Neural cell (in vitro differentiated cells): ENCODE measurements at regions not wholly inside any gene's neighbourhood (a gene's known extent, or its start where the extent isn't known, plus 50 kb on each side); places are given as distances from the start of the nearest gene placed in this dataset.

Experiments used
- H2AFZ ChIP-seq: fragments of 200-600, 300-800 bp; sonication (generic), shearing (Covaris generic); 2 replicates; pipeline ENCODE4 v1.6.0; 2014; ENCODE audit warnings: low read depth, mild to moderate bottlenecking, antibody characterized with exemption, low read length, moderate library complexity
- H3F3A ChIP-seq: fragments of 200-600 bp; shearing (Covaris generic); 2 replicates; pipeline ENCODE4 v1.6.1; 2016; ENCODE audit warnings: mild to moderate bottlenecking, moderate library complexity, mixed read lengths, antibody characterized with exemption, low read length; ENCODE audit not compliant: insufficient read depth, poor library complexity, severe bottlenecking
- H3K27ac ChIP-seq: fragments of 200-600, 300-800 bp; sonication (generic), shearing (Covaris generic); 2 replicates; pipeline ENCODE4 v1.5.1; 2014; ENCODE audit warnings: mild to moderate bottlenecking, low read length, moderate library complexity
- H3K27me3 ChIP-seq: fragments of 300-800, 200-600 bp; sonication (generic), shearing (Covaris generic); 2 replicates; pipeline ENCODE4 v1.6.0; 2014; ENCODE audit warnings: mild to moderate bottlenecking, low read depth, low read length, moderate library complexity; ENCODE audit not compliant: insufficient read depth
- H3K36me3 ChIP-seq: fragments of 300-800, 200-600 bp; sonication (generic), shearing (Covaris generic); 2 replicates; pipeline ENCODE4 v1.5.1; 2014; ENCODE audit warnings: mild to moderate bottlenecking, antibody characterized with exemption, low read length, moderate library complexity; ENCODE audit not compliant: insufficient read depth
- H3K4me2 ChIP-seq: fragments of 300-800, 200-600 bp; sonication (generic), shearing (Covaris generic); 2 replicates; pipeline ENCODE4 v1.6.0; 2014; ENCODE audit warnings: mild to moderate bottlenecking, low read length
- H3K4me3 ChIP-seq: fragments of 300-800, 200-600 bp; sonication (generic), shearing (Covaris generic); 2 replicates; pipeline ENCODE4 v1.5.1; 2014; ENCODE audit warnings: mild to moderate bottlenecking, low read length, moderate library complexity
- H3K79me2 ChIP-seq: fragments of 200-600 bp; shearing (Covaris generic); replicated peaks from 2 replicates; pipeline ENCODE4 v1.6.0; 2014; ENCODE audit warnings: mild to moderate bottlenecking, low read length, moderate library complexity; ENCODE audit not compliant: insufficient read depth
- H3K9ac ChIP-seq: fragments of 300-800, 200-600 bp; sonication (generic), shearing (Covaris generic); 2 replicates; pipeline ENCODE4 v1.6.1; 2016; ENCODE audit warnings: mild to moderate bottlenecking, low read length, mixed read lengths
- H3K9me2 ChIP-seq: fragments of 200-600 bp; shearing (Covaris generic); 2 replicates; pipeline ENCODE4 v1.6.1; 2016; ENCODE audit warnings: mild to moderate bottlenecking, low read length, mixed read lengths; ENCODE audit not compliant: insufficient read depth
- H3K9me3 ChIP-seq: fragments of 200-600, 300-800 bp; sonication (generic), shearing (Covaris generic); 2 replicates; pipeline ENCODE4 v1.6.1; 2016; ENCODE audit warnings: mild to moderate bottlenecking, mixed run types, low read length, moderate library complexity, mixed read lengths
- H4K20me1 ChIP-seq: fragments of 200-600 bp; shearing (Covaris generic); 2 replicates; pipeline ENCODE4 v1.6.1; 2016; ENCODE audit warnings: mild to moderate bottlenecking, mixed run types; ENCODE audit not compliant: insufficient read depth
- CTCF ChIP-seq: fragments of 450-650 bp; IDR thresholded peaks from 2 replicates; pipeline ENCODE4 v1.5.1; 2014; ENCODE audit warnings: antibody characterized with exemption, mild to moderate bottlenecking, moderate library complexity; ENCODE audit not compliant: poor library complexity, severe bottlenecking
- EP300 ChIP-seq: fragments of 450-650 bp; conservative IDR thresholded peaks from 2 replicates; pipeline ENCODE4 v1.6.1; 2014; ENCODE audit warnings: antibody characterized with exemption, mild to moderate bottlenecking, moderate library complexity; ENCODE audit not compliant: poor library complexity, severe bottlenecking
- EZH2 ChIP-seq: fragments of 200-600, 300-800 bp; shearing (Covaris generic), sonication (generic); IDR thresholded peaks from 2 replicates; pipeline ENCODE4 v1.6.1; 2014; ENCODE audit warnings: antibody characterized with exemption, low read length, borderline replicate concordance, mild to moderate bottlenecking; ENCODE audit not compliant: insufficient read depth, poor library complexity, severe bottlenecking
- MXI1 ChIP-seq: fragments of 450-650 bp; conservative IDR thresholded peaks from 2 replicates; pipeline ENCODE4 v1.6.1; 2014; ENCODE audit warnings: antibody characterized with exemption, mild to moderate bottlenecking; ENCODE audit not compliant: poor library complexity, severe bottlenecking
- POLR2AphosphoS5 ChIP-seq: IDR thresholded peaks from 2 replicates; pipeline ENCODE4 v1.6.1; 2012
- RAD21 ChIP-seq: fragments of 450-650 bp; conservative IDR thresholded peaks from 2 replicates; pipeline ENCODE4 v1.6.1; 2014; ENCODE audit warnings: antibody characterized with exemption, mild to moderate bottlenecking, moderate library complexity
- REST ChIP-seq: IDR thresholded peaks from 2 replicates; pipeline ENCODE4 v1.6.1; 2012; ENCODE audit warnings: borderline replicate concordance
- SMC3 ChIP-seq: fragments of 450-650 bp; conservative IDR thresholded peaks from 2 replicates; pipeline ENCODE4 v1.6.1; 2014; ENCODE audit warnings: antibody characterized with exemption, mild to moderate bottlenecking, moderate library complexity; ENCODE audit not compliant: poor library complexity
- TAF1 ChIP-seq: IDR thresholded peaks from 2 replicates; pipeline ENCODE4 v1.6.1; 2012; ENCODE audit warnings: low read depth

GRCh38 chr6:21665110-21665391 is 71.5 kb downstream of the SOX4 start:
- Histone ChIP-seq H3F3A (no peaks in the 10 kb centered on the region), H3K27me3 (peaks cover 38% of the 10 kb centered on the region), H3K4me2 (no peak overlapping the region), H3K36me3 (no peaks in the 10 kb centered on the region), H3K9me3 (no peaks in the 10 kb centered on the region), H3K4me3 (peak overlapping the region; percentile 77), H3K9me2 (no peaks in the 10 kb centered on the region), H3K79me2 (peaks cover 42% of the 10 kb centered on the region), H3K27ac (no peak overlapping the region), H4K20me1 (no peaks in the 10 kb centered on the region), H2AFZ (no peak overlapping the region), H3K9ac (no peak overlapping the region)
- TF ChIP-seq EP300 (no peak), CTCF (no peak), RAD21 (no peak), EZH2 (no peak), POLR2AphosphoS5 (no peak), MXI1 (no peak), SMC3 (no peak), REST (no peak), TAF1 (no peak)

GRCh38 chr6:21665392-21666200 is 72.0 kb downstream of the SOX4 start:
- Histone ChIP-seq H3F3A (no peaks in the 10 kb centered on the region), H3K27me3 (peaks cover 38% of the 10 kb centered on the region), H2AFZ (no peak overlapping the region), H4K20me1 (no peaks in the 10 kb centered on the region), H3K27ac (no peak overlapping the region), H3K4me2 (no peak overlapping the region), H3K79me2 (peaks cover 47% of the 10 kb centered on the region), H3K9me2 (no peaks in the 10 kb centered on the region), H3K36me3 (no peaks in the 10 kb centered on the region), H3K9ac (peak overlapping the region; percentile 14), H3K4me3 (peak overlapping the region; percentile 77), H3K9me3 (no peaks in the 10 kb centered on the region)
- TF ChIP-seq EZH2 (peak; percentile 43), SMC3 (no peak)
